K562 (cell line): ENCODE measurements at regions not wholly inside any gene's neighbourhood (a gene's known extent, or its start where the extent isn't known, plus 50 kb on each side); places are given as distances from the start of the nearest gene placed in this dataset.

ENCODE experiments used
- ATAC-seq: fragments of 200-7000 bp; cut with Tn5 transposase; 3 replicates; pipeline ENCODE4 v1.9.1; 2020; ENCODE audit warnings: moderate library complexity
- BruUV-seq: library from RNA; stranded (reverse); fragments of 400-500 nt; replicated peaks from 2 replicates; lab custom pipeline; 2021; lab: Mats Ljungman, UMichigan
- CTCF ChIA-PET: fragments of 300-600 bp; formaldehyde crosslinking; extraction: SDS; loops from one replicate; lab custom pipeline; 2021; ENCODE audit warnings: low intra/inter-chr PET ratio; lab: Yijun Ruan, JAX
- POLR2A ChIA-PET: fragments of 300-600, 350-650 bp; sonication (Branson Sonifier 250); formaldehyde crosslinking; extraction: SDS; loops from one replicate; lab custom pipeline; 2021; ENCODE audit warnings: antibody characterized with exemption, inconsistent platforms; lab: Yijun Ruan, JAX
- DNase-seq, 4 experiments: peaks; one replicate each; pipeline versions ENCODE4 v3.0.0 to v3.0.0-alpha.2; 2011 to 2018; ENCODE audit warnings: low spot score in 3 of 4, mixed read lengths in 3 of 4; ENCODE audit errors: extremely low read depth in 1 of 4
- FAIRE-seq: peaks from 2 replicates; lab custom pipeline; 2011; peaks lifted over from hg19 to GRCh38; lab: Jason Lieb, UNC
- H2AFZ ChIP-seq: 2 replicates; pipeline ENCODE4 v1.6.0; 2011; ENCODE audit warnings: low read depth, low read length, control low read depth, inconsistent platforms
- H3K27ac ChIP-seq: fragments of 200-600 bp; 3 replicates; pipeline ENCODE4 v1.8.0; 2011; ENCODE audit warnings: low read depth, mild to moderate bottlenecking, control low read depth, inconsistent platforms, low read length, moderate library complexity, mixed read lengths; ENCODE audit errors: extremely low read depth
- H3K27me3 ChIP-seq, 2 experiments: fragments of 300-600 bp in 1 of 2; 2 replicates in 1 of 2; 3 replicates in 1 of 2; pipeline versions ENCODE4 v1.6.0 to v1.8.0; 2011; ENCODE audit warnings: inconsistent platforms in 2 of 2, low read length in 2 of 2, mild to moderate bottlenecking in 1 of 2, mixed read lengths in 1 of 2, moderate library complexity in 1 of 2; ENCODE audit not compliant: control insufficient read depth in 2 of 2, insufficient read depth in 2 of 2
- H3K36me3 ChIP-seq: fragments of 300-600 bp; 3 replicates; pipeline ENCODE4 v1.8.0; 2011; ENCODE audit warnings: mild to moderate bottlenecking, low read length, inconsistent platforms; ENCODE audit not compliant: control insufficient read depth, insufficient read depth
- H3K4me1 ChIP-seq, 2 experiments: fragments of 200-600 bp in 1 of 2; replicated peaks in 1 of 2; 2 replicates in 1 of 2; 3 replicates in 1 of 2; pipeline versions ENCODE4 v1.5.1 to v1.8.0; 2011; ENCODE audit warnings: inconsistent platforms in 2 of 2, low read length in 2 of 2, mild to moderate bottlenecking in 1 of 2, mixed read lengths in 1 of 2, moderate library complexity in 1 of 2; ENCODE audit not compliant: control insufficient read depth in 2 of 2, insufficient read depth in 2 of 2
- H3K4me2 ChIP-seq: 2 replicates; pipeline ENCODE4 v1.6.1; 2011; ENCODE audit warnings: low read length, control low read depth, inconsistent platforms, mixed read lengths; ENCODE audit not compliant: insufficient read depth
- H3K4me3 ChIP-seq: fragments of 200-600 bp; sonication (generic), shearing (Covaris generic); 2 replicates; pipeline ENCODE4 v1.5.1; 2016; ENCODE audit warnings: control low read depth, inconsistent platforms
- H3K79me2 ChIP-seq: fragments of 200-600 bp; 3 replicates; pipeline ENCODE4 v1.8.0; 2011; ENCODE audit warnings: low read length, inconsistent platforms; ENCODE audit not compliant: control insufficient read depth, insufficient read depth
- H3K9ac ChIP-seq, 2 experiments: 2 replicates each; pipeline versions ENCODE4 v1.6.0 to v1.6.1; 2011; ENCODE audit warnings: low read depth in 2 of 2, low read length in 2 of 2, control low read depth in 1 of 2, inconsistent platforms in 1 of 2, mild to moderate bottlenecking in 1 of 2, mixed read lengths in 1 of 2; ENCODE audit not compliant: insufficient read depth in 1 of 2
- H3K9me1 ChIP-seq: one replicate; pipeline ENCODE4 v1.6.0; 2011; ENCODE audit warnings: inconsistent platforms, mild to moderate bottlenecking, low read length, moderate library complexity; ENCODE audit not compliant: control insufficient read depth, insufficient read depth
- H3K9me3 ChIP-seq: replicated peaks from 2 replicates; pipeline ENCODE4 v1.5.1; 2011; ENCODE audit warnings: low read depth, low read length, inconsistent platforms; ENCODE audit not compliant: control insufficient read depth, insufficient read depth
- H4K20me1 ChIP-seq: replicated peaks from 2 replicates; pipeline ENCODE4 v1.6.1; 2011; ENCODE audit warnings: low read length, inconsistent platforms, mixed read lengths; ENCODE audit not compliant: control insufficient read depth, insufficient read depth
- CTCF ChIP-seq, 3 experiments: IDR thresholded peaks in 2 of 3; conservative IDR thresholded peaks in 1 of 3; 2 replicates each; pipeline ENCODE4 v1.5.1; 2011 to 2012; ENCODE audit warnings: low read length in 3 of 3, mild to moderate bottlenecking in 3 of 3, control low read depth in 2 of 3, improper control_type of control experiment in 1 of 3, inconsistent platforms in 1 of 3, low read depth in 1 of 3, mixed read lengths in 1 of 3, moderate library complexity in 1 of 3; ENCODE audit not compliant: insufficient read depth in 2 of 3
- HDGF ChIP-seq: fragments of 450-650 bp; IDR thresholded peaks from 2 replicates; pipeline ENCODE4 v1.6.1; 2016
- KHSRP ChIP-seq: fragments of 450-650 bp; IDR thresholded peaks from 2 replicates; pipeline ENCODE4 v1.6.1; 2017
- KLF1 ChIP-seq: fragments of 450-650 bp; IDR thresholded peaks from 2 replicates; pipeline ENCODE4 v1.6.1; 2016; ENCODE audit warnings: missing genetic modification characterization, missing compliant biosample characterization
- PPARD ChIP-seq: fragments of 250-450 bp; sonication (Bioruptor Pico); IDR thresholded peaks from 2 replicates; pipeline ENCODE4 v1.8.0; 2022; ENCODE audit warnings: inconsistent platforms, mild to moderate bottlenecking, moderate library complexity
- RAD21 ChIP-seq, 2 experiments: fragments of 250-450 bp in 1 of 2; fragments of 450-650 bp in 1 of 2; sonication (Bioruptor Pico) in 1 of 2; formaldehyde crosslinking in 1 of 2; IDR thresholded peaks in 1 of 2; conservative IDR thresholded peaks in 1 of 2; 2 replicates each; pipeline versions ENCODE4 v1.4.0 to v1.8.0; 2020 to 2022; ENCODE audit warnings: mild to moderate bottlenecking in 2 of 2, moderate library complexity in 1 of 2
- RFX5 ChIP-seq: IDR thresholded peaks from 2 replicates; pipeline ENCODE4 v1.6.1; 2011; ENCODE audit warnings: low read depth, mild to moderate bottlenecking, improper control_type of control experiment, low read length
- SPI1 ChIP-seq: IDR thresholded peaks from 2 replicates; pipeline ENCODE4 v1.6.1; 2011; ENCODE audit warnings: low read depth, low read length, control low read depth, borderline replicate concordance
- TFAP4 ChIP-seq: sonication (generic); formaldehyde crosslinking; IDR thresholded peaks from 2 replicates; pipeline ENCODE4 v1.8.0; 2022; ENCODE audit warnings: missing genetic modification reagents, mild to moderate bottlenecking, moderate library complexity, borderline replicate concordance
- ZFP36 ChIP-seq: fragments of 150-350 bp; IDR thresholded peaks from 2 replicates; pipeline ENCODE4 v1.6.1; 2018; ENCODE audit warnings: low read length, low read depth; ENCODE audit not compliant: partially characterized antibody
- ZNF586 ChIP-seq: fragments of 450-650 bp; formaldehyde crosslinking; conservative IDR thresholded peaks from 2 replicates; pipeline ENCODE4 v1.4.0; 2020; ENCODE audit warnings: mild to moderate bottlenecking, moderate library complexity
- WGBS: fragments of 100-300 bp; shearing (Covaris generic); methylation state at CpG from one replicate; pipeline ENCODE4 v1.1.6; 2016; ENCODE audit warnings: low coverage, mixed read lengths; ENCODE audit not compliant: insufficient coverage; ENCODE audit errors: missing lambda C conversion rate; 5-methylcytosine and 5-hydroxymethylcytosine counted together
- in situ Hi-C: fragments of 300-500 bp; cut with MboI; formaldehyde crosslinking; loops from 4 replicates; pipeline ENCODE4 v1.15.0; 2018; ENCODE audit warnings: inconsistent platforms, mixed read lengths
- intact Hi-C: fragments of 100-400 bp; cut with micrococcal nuclease; formaldehyde crosslinking; loops from 2 replicates; pipeline ENCODE4 v1.14.2; 2022

DNA sequence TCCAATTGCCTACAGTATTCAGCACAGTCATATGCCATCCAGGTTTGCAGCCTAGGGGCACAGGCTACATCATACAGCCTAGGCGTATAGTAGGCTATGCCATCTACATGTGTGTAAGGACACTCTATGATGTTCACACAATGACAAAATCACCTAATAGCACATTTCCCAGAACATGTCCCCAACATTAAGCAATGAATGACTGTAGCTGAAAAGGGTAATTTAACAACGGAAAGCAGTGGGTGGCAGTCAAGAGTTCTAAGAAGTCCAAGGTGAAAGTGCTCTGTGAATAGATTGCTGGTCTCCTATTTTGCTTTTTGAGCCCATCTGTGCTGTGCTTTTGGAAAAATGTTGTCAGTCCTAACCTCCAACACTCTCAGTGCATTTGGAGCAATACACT is 162.6 kb downstream of the KLF6 start:
- Histone ChIP-seq H3K36me3 (no peaks in the 10 kb centered on the region), H3K4me3 (no peak overlapping the region), H3K9me1 (no peaks in the 10 kb centered on the region), H2AFZ (no peak overlapping the region), H4K20me1 (no peaks in the 10 kb centered on the region), H3K9me3 (no peaks in the 10 kb centered on the region), H3K4me2 (no peak overlapping the region), H3K27me3 (no peaks in the 10 kb centered on the region), H3K27ac (no peak overlapping the region), H3K79me2 (no peaks in the 10 kb centered on the region), H3K4me1 (no peaks in the 10 kb centered on the region), H3K9ac (no peak overlapping the region)
- intact Hi-C loops, result no loop called here
- ChIA-PET POLR2A (no interaction called here), CTCF (no interaction called here)
- ATAC-seq (peak; percentile 52; the same call in 2 of the 3 replicates), FAIRE-seq (no peak), DNase-seq (no peak)
- no TSS peak for BruUV-seq
- 18% methylated on average over 2 of the region's 2 CpGs for WGBS
- in situ Hi-C loops, result no loop called here
- no peak for TF ChIP-seq RFX5
- TF ChIP-seq HDGF, result no peak
- no peak for TF ChIP-seq PPARD (CRISPR knock-in tag)
- no peak for TF ChIP-seq SPI1
- TF ChIP-seq TFAP4, result no peak
- no peak for TF ChIP-seq KHSRP
- TF ChIP-seq ZFP36, result peak; percentile 11
- TF ChIP-seq KLF1, result no peak
- TF ChIP-seq RAD21 (CRISPR knock-in tag; conservative IDR thresholded peaks at IDR 0.05 in 1 of 2, IDR thresholded peaks at IDR 0.05 in 1 of 2), result peak in 1 of 2 experiments; percentile 47; a peak in 2 of 4 replicates
- TF ChIP-seq ZNF586 (CRISPR knock-in tag), result no peak
- 0 out of 6 replicates have a peak, but pooled peaks of 1 of the 3 experiments have one; percentile 22 for TF ChIP-seq CTCF (IDR thresholded peaks at IDR 0.05 in 2 of 3, conservative IDR thresholded peaks at IDR 0.05 in 1 of 3; ENCODE audit: insufficient read depth in 2 of 3, low read depth in 1 of 3, low read length in 3 of 3)
